NT2/D1 (cell line): ENCODE measurements at regions not wholly inside any gene's neighbourhood (a gene's known extent, or its start where the extent isn't known, plus 50 kb on each side); places are given as distances from the start of the nearest gene placed in this dataset.

ENCODE experiments used
- DNase-seq: peaks from one replicate; pipeline ENCODE4 v3.0.0-alpha.2; 2011; ENCODE audit warnings: low read depth, low spot score
- H3K27me3 ChIP-seq: 2 replicates; pipeline ENCODE4 v1.6.0; 2011; ENCODE audit warnings: mild to moderate bottlenecking; ENCODE audit not compliant: insufficient read length, insufficient read depth
- H3K36me3 ChIP-seq: 2 replicates; pipeline ENCODE4 v1.6.1; 2011; ENCODE audit warnings: mild to moderate bottlenecking, low read length, mixed read lengths; ENCODE audit not compliant: insufficient read depth, insufficient read length
- H3K4me1 ChIP-seq: 2 replicates; pipeline ENCODE4 v1.5.1; 2011; ENCODE audit not compliant: insufficient read depth, insufficient read length
- H3K4me3 ChIP-seq: 2 replicates; pipeline ENCODE4 v1.5.1; 2011; ENCODE audit warnings: low read depth; ENCODE audit not compliant: insufficient read length
- H3K9ac ChIP-seq: 2 replicates; pipeline ENCODE4 v1.6.0; 2011; ENCODE audit warnings: low read depth; ENCODE audit not compliant: insufficient read length
- H3K9me3 ChIP-seq: 2 replicates; pipeline ENCODE4 v1.5.1; 2011; ENCODE audit warnings: mild to moderate bottlenecking, low read length; ENCODE audit not compliant: insufficient read depth
- SUZ12 ChIP-seq: IDR thresholded peaks from 2 replicates; pipeline ENCODE4 v1.6.1; 2011; ENCODE audit not compliant: insufficient read length, insufficient read depth; ENCODE audit errors: extremely low read depth
- YY1 ChIP-seq: IDR thresholded peaks from 2 replicates; pipeline ENCODE4 v1.6.1; 2011; ENCODE audit not compliant: insufficient read length, insufficient read depth
- ZNF274 ChIP-seq: IDR thresholded peaks from 2 replicates; pipeline ENCODE4 v1.6.1; 2011; ENCODE audit warnings: mild to moderate bottlenecking, low read depth, low read length

DNA sequence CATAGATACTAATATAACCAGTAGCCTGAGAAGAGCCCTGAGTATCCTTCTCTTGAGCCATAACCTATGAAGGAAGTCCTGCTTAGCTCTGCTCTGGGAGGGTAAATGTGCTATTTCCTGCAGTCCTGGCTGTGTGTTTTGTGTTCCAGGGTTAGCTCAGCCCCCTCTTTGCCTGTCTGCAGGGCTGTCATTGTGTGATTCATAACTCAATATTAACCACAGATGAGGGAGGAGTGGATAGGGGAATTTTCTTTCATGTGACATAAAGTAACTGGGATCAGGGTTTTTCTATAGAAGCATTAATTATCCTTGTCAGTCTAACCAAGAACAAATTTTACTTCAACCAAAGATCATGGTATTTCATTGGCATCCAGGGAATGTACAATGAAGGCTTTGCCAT, 183.3 kb upstream of the ZBTB20 start:
- no peak for TF ChIP-seq ZNF274
- TF ChIP-seq YY1: no peak
- TF ChIP-seq SUZ12: no peak
- DNase-seq: no peak
- Histone ChIP-seq H3K4me1 (no peaks in the 10 kb centered on the region), H3K27me3 (no peaks in the 10 kb centered on the region), H3K4me3 (no peak overlapping the region), H3K36me3 (no peaks in the 10 kb centered on the region), H3K9me3 (no peaks in the 10 kb centered on the region), H3K9ac (no peak overlapping the region)

DNA sequence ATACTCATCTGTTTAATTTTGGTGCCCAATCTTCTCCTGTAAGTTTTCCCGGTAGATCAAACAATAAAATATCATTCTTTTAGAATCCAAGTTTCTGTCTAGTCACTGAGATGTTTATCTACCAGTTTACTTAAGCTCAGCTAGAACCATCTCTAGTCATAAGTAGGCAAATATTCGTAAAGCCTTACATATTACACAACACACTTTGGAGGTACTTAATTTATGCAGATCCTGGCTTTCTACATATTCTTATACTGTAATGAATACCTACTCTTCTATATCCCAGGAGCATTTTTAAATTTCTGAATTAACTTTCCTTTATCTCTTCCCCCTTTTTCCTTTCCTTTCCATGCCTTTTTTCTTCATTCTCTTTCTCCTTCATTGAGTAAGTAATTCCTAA, 185.9 kb upstream of the ZBTB20 start:
- Histone ChIP-seq H3K9ac (no peak overlapping the region), H3K4me1 (no peaks in the 10 kb centered on the region), H3K27me3 (no peaks in the 10 kb centered on the region), H3K36me3 (no peaks in the 10 kb centered on the region), H3K4me3 (no peak overlapping the region), H3K9me3 (no peaks in the 10 kb centered on the region)
- TF ChIP-seq YY1: no peak
- no peak for TF ChIP-seq ZNF274
- TF ChIP-seq SUZ12: no peak
- no peak for DNase-seq

DNA sequence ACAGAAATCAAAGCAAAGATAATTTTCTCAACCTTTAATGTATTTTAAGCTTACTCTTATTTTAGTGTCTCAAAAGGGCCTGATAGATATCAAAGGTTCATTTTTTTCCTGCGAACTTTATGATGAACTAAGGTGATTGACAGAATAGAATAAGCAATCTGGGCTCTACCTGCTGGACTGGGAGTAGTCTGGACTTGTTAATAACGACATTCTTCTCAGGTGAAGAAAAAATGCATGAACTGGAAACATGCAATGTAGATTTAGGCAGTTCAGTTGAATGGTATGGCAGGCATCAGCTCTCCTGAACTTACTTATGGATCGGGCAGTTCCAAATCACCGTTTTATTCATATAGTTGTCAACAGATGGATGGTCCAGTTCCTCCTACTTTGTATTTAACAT, 189.7 kb upstream of the ZBTB20 start:
- TF ChIP-seq ZNF274: no peak
- no peak for DNase-seq
- Histone ChIP-seq H3K36me3 (no peaks in the 10 kb centered on the region), H3K9ac (no peak overlapping the region), H3K4me3 (no peak overlapping the region), H3K4me1 (no peaks in the 10 kb centered on the region), H3K9me3 (no peaks in the 10 kb centered on the region), H3K27me3 (no peaks in the 10 kb centered on the region)

DNA sequence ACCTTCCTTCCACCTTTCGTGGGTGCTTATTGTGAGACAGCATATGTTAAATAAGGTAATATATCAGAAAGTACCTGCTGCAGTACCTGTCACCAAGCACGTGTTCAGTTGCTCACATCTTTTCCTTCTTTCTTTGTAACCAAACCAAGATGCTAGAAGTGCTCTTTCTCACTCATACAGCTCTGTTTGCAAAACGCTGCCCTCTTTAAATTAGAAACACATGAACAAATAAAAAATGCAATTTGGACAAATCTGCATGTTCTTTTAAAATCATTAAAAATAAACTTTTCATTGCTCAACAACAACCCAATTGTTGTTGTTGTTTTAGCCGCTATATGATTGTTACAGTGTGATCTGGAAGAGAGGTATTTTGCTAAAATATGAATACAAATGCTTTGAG, 193.5 kb upstream of the ZBTB20 start:
- TF ChIP-seq SUZ12 (no peak), YY1 (no peak), ZNF274 (no peak)
- Histone ChIP-seq H3K27me3 (no peaks in the 10 kb centered on the region), H3K4me1 (no peaks in the 10 kb centered on the region), H3K9me3 (no peaks in the 10 kb centered on the region), H3K36me3 (no peaks in the 10 kb centered on the region), H3K9ac (no peak overlapping the region), H3K4me3 (no peak overlapping the region)
- no peak for DNase-seq

DNA sequence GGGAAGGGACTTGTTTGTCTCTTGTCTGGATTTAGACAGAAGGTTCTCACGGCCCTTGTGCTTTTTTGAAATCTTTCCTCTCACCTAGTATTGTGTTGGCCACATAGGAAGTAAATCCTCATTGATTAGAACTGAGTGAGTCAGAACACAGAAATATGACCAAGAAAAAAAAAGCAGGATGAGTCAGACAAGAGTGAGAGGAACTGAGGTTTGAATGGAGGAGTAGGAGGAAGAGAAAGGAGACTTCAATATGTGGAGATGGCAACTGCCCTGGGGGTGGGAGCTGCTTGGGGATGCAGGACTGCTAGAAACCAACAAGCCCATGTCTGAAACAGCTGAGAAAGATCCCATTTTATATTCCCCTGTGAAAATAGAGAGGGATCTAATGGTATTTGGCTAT, 194.1 kb upstream of the ZBTB20 start:
- DNase-seq: no peak
- H3K4me1 ChIP-seq: no peaks in the 10 kb centered on the region
- H3K4me3 ChIP-seq: no peak overlapping the region
- no peaks in the 10 kb centered on the region for H3K9me3 ChIP-seq
- H3K9ac ChIP-seq: no peak overlapping the region
- no peaks in the 10 kb centered on the region for H3K36me3 ChIP-seq
- no peaks in the 10 kb centered on the region for H3K27me3 ChIP-seq
- TF ChIP-seq SUZ12: no peak
- no peak for TF ChIP-seq YY1
- TF ChIP-seq ZNF274: no peak

DNA sequence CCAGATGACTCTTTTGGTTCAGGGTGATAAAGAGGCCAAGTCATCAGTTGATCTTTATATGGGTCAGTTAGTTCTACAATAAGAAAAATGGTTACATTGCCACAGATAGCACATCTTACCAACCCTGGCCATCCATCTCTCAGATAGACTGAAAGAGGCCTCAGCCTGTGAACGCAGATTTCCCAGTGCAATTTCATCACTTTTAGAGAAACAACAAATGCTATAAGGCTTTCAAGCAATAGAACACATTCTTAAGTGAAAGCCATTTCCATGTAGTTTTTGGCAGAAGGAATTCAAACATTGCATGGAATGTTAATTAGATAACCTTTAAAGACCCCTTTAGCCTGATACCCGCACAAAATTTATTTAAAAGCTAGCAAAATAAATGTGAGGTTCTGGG, 200.6 kb upstream of the ZBTB20 start:
- no peaks in the 10 kb centered on the region for H3K27me3 ChIP-seq
- H3K4me3 ChIP-seq: no peak overlapping the region
- H3K9ac ChIP-seq: no peak overlapping the region
- no peaks in the 10 kb centered on the region for H3K4me1 ChIP-seq
- DNase-seq: no peak
- TF ChIP-seq ZNF274: no peak
- no peak for TF ChIP-seq SUZ12
- TF ChIP-seq YY1: no peak
- H3K36me3 ChIP-seq: no peaks in the 10 kb centered on the region
- H3K9me3 ChIP-seq: no peaks in the 10 kb centered on the region; the same call in 1 of the 2 replicates

DNA sequence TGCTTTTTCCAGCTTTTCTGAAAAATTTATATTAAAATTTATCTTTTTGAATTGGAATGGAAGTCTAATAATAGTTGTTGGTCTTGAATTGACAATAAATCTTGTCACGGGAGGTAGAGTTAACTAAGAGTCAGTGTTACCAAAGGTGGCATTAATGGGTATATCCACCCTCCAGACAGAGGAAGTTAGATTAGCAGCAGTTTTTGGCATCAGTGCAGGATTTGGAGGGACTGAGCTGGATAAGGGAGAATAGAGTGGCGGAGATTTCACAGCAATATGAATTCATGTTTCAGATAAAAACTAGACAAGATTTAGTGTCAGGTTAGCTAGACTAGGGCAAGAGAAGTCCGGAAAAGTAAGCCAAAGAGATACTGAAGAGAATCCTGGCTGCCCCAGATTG, 201.3 kb upstream of the ZBTB20 start:
- TF ChIP-seq SUZ12 (no peak), YY1 (no peak), ZNF274 (no peak)
- DNase-seq: no peak
- no peaks in the 10 kb centered on the region; the same call in 1 of the 2 replicates for H3K9me3 ChIP-seq
- H3K4me1 ChIP-seq: no peaks in the 10 kb centered on the region
- H3K36me3 ChIP-seq: no peaks in the 10 kb centered on the region
- no peak overlapping the region for H3K4me3 ChIP-seq
- H3K9ac ChIP-seq: no peak overlapping the region
- no peaks in the 10 kb centered on the region for H3K27me3 ChIP-seq

DNA sequence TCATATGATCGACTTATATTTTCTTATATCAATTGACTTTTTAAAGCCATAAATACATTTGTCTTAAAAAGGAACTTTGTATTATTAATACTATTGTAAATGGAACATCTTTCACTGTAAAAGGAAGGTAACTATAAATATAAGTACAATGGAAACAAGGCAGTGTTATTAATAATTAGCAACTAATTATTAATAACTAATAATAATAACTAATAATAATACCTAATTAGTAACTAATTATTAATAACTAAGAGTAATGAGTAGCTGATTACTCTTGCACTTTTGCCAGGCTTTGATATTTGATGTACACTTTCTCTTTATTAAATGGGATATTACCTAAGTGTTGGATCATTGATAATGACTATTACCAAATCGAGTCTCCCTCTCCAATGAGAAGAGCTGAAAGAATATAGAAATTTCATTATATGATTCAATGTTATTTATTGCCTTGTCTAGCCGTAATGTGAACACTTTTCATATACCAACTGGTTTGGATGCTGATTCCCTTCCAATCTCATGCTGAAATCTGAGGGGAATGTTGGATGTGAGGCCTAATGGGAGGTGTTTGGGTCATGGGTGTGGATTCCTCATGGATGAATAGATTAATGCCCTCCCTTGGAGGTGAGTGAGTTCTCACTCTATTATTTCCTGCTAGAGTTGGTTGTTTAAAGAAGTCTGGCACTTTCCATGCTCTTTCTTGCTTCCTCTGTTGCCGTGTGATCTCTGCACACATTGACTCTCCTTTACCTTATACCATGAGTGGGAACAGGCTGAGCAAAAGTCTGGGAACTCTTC, 202.1 kb upstream of the ZBTB20 start:
- Histone ChIP-seq H3K9me3 (no peaks in the 10 kb centered on the region; the same call in 1 of the 2 replicates), H3K4me1 (no peaks in the 10 kb centered on the region), H3K9ac (no peak overlapping the region), H3K4me3 (no peak overlapping the region), H3K36me3 (no peaks in the 10 kb centered on the region), H3K27me3 (no peaks in the 10 kb centered on the region)
- no peak for TF ChIP-seq SUZ12
- no peak for TF ChIP-seq YY1
- TF ChIP-seq ZNF274: no peak
- no peak for DNase-seq
